Choroid plexus epithelial cell (primary cell): ENCODE measurements at regions not wholly inside any gene's neighbourhood (a gene's known extent, or its start where the extent isn't known, plus 50 kb on each side); places are given as distances from the start of the nearest gene placed in this dataset.
A peak's percentile ranks its signal among the peaks of the same experiment; 100 is the strongest.
"Not testable (repeated sequence)": the region's sequence is repeated elsewhere in the genome, so short reads cannot be mapped to it uniquely, and the experiment has no call there.

Source experiments
- DNase-seq: peaks from one replicate; pipeline ENCODE4 v3.0.0-alpha.2; 2010; ENCODE audit warnings: low read depth
- H3K4me3 ChIP-seq: 2 replicates; pipeline ENCODE4 v1.5.1; 2011; ENCODE audit warnings: low read depth, mild to moderate bottlenecking, control low read depth, low read length, moderate library complexity
- TF ChIP-seq, protein P1 (sequence below): conservative IDR thresholded peaks from 2 replicates; pipeline ENCODE4 v1.5.1; 2011; ENCODE audit warnings: low read depth, mild to moderate bottlenecking, control low read depth, inconsistent platforms, low read length, moderate library complexity

- TF ChIP-seq, protein P1, sequence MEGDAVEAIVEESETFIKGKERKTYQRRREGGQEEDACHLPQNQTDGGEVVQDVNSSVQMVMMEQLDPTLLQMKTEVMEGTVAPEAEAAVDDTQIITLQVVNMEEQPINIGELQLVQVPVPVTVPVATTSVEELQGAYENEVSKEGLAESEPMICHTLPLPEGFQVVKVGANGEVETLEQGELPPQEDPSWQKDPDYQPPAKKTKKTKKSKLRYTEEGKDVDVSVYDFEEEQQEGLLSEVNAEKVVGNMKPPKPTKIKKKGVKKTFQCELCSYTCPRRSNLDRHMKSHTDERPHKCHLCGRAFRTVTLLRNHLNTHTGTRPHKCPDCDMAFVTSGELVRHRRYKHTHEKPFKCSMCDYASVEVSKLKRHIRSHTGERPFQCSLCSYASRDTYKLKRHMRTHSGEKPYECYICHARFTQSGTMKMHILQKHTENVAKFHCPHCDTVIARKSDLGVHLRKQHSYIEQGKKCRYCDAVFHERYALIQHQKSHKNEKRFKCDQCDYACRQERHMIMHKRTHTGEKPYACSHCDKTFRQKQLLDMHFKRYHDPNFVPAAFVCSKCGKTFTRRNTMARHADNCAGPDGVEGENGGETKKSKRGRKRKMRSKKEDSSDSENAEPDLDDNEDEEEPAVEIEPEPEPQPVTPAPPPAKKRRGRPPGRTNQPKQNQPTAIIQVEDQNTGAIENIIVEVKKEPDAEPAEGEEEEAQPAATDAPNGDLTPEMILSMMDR, result no peak
- H3K4me3 ChIP-seq, result no peak overlapping the region
- no peak for DNase-seq
Observed at GRCh38 chr15:35244227-35244626, 159.1 kb upstream of the NANOGP8 start.

DNA sequence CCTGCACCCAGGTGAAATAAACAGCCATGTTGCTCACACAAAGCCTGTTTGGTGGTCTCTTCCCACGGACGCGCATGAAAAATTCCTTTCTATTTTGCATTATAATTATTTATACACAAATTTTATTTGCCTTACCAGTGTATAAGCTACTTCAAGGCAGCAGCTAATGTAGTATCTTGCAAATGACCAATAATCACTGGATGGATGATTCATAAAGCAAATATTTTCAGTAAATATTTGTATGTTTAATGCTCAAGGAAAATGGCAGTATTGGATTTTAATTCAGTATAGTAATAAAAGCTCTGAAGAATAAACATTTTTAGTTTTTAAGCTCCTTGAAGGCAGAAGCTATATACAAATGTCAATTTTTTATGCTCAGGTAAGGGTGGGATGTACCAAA lies 158.7 kb upstream of the NANOGP8 start:
- no peak overlapping the region for H3K4me3 ChIP-seq
- TF ChIP-seq, protein P1, result no peak
- DNase-seq, result peak; percentile 23

DNA sequence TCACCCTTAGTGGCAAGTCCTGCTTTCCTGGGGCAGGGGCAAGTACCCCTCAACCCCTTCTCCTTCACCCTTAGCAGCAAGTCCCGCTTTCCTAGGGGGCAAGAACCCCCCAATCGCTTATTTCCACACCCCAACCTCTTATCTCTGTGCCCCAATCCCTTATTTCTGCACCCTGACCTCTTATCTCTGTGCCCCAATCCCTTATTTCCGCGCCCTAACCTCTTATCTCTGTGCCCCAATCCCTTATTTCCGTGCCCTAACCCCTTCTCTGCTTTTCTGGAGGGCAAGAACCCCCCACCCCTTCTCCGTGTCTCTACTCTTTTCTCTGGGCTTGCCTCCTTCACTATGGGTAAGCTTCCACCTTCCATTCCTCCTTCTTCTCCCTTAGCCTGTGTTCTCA lies 154.6 kb upstream of the NANOGP8 start:
- DNase-seq, H3K4me3 ChIP-seq: not testable (repeated sequence)

GRCh38 chr15:35238448-35238847 lies 153.4 kb upstream of the NANOGP8 start:
- not testable (repeated sequence) for H3K4me3 ChIP-seq, DNase-seq

DNA sequence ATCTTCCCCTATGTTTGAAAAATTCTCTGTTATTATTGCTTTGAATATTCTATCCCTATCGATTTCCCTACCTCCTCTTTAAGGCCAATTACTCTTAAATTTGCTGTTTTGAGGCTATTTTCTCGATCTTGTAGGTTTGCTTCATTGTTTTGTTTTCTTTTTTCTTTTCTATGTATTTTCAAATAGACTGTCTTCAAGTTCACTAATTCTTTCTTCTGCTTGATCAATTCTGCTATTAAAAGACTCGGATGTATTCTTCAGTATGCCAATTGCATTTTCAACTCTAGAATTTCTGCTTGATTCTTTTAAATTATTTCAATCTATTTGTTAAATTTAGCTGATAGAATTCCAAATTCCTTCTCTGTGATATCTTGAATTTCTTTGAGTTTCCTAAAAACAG lies 144.0 kb upstream of the NANOGP8 start:
- TF ChIP-seq, protein P1, result no peak
- DNase-seq, result no peak
- H3K4me3 ChIP-seq, result no peak overlapping the region

DNA sequence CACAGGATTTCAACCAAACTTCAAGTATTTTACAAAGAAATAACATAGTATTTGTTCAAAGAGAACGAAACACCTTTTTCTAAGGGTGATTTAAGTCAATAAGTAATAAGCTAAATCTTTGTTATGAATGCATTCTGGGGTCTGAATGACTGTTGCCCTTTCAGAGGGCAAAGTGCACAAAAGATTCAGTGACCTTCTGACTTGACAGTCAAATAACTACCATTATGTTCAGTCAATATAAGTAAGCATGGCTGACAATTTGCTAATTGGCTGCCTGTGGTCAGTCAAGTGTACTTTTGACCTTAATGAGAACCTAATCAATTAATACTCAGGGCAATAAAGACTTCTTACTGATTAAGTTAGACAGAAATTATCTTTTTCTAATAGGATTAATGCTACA lies 133.1 kb upstream of the NANOGP8 start:
- TF ChIP-seq, protein P1, result no peak
- H3K4me3 ChIP-seq, result no peak overlapping the region
- DNase-seq, result no peak

GRCh38 chr15:35215093-35215492 lies 130.0 kb upstream of the NANOGP8 start:
- no peak for DNase-seq
- no peak overlapping the region for H3K4me3 ChIP-seq
- TF ChIP-seq, protein P1, result no peak

DNA sequence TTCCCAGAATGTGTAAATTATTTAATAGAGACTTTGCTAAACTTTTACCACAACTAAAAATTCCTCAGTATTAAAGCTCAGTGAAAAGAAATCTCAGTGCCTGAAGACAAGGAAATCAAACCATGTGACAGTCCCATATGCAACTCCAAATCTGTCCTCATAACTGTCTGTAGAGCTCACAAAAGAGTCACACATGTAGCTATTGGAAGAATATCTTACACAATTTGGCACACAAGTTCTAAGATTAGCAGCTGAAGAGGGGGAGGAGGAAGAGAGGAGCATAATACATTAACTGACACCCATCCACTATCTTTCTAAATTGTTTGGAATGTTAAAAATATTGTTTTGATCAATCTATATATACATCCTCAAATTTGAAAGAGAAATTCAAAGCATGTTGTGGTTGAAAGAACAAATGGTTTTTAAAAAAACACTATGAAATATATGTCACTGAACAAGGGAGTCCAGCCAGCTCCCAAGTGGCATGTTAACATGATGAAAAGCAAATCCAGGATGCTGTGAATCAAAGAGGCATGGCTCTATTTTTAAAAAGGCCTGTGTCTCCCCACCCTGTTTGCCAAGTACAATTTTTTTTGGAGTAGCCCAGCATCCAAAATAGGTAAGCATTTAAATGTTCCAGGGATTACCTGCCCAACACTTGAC lies 126.3 kb upstream of the NANOGP8 start:
- no peak overlapping the region for H3K4me3 ChIP-seq
- TF ChIP-seq, protein P1, result no peak
- no peak for DNase-seq
